ENCODE measurements at regions not wholly inside any gene's neighbourhood (a gene's known extent, or its start where the extent isn't known, plus 50 kb on each side); places are given as distances from the start of the nearest gene placed in this dataset.
A peak's percentile ranks its signal among the peaks of the same experiment; 100 is the strongest.
"Not testable (repeated sequence)": the region's sequence is repeated elsewhere in the genome, so short reads cannot be mapped to it uniquely, and the experiment has no call there.

- in situ Hi-C loops (cut with HindIII; ENCODE audit: low sequenced_read_pairs), result no loop called here
- TF ChIP-seq CTCF (IDR thresholded peaks at IDR 0.05; ENCODE audit: low read depth, low read length), result no peak
- no peak for DNase-seq (ENCODE audit: low read depth, low spot score)
- H3K4me3 ChIP-seq (ENCODE audit: low read depth, low read length), result no peak overlapping the region
These were observed 766.4 kb downstream of the FAM181B start for GRCh38 chr11:81967242-81967641.

GRCh38 chr11:81966340-81966739 lies 767.3 kb downstream of the FAM181B start:
- no peak for DNase-seq (ENCODE audit: low read depth, low spot score)

GRCh38 chr11:81963018-81963417 lies 770.6 kb downstream of the FAM181B start:
- peak; percentile 19 for TF ChIP-seq CTCF (IDR thresholded peaks at IDR 0.05; ENCODE audit: low read depth, low read length)
- H3K4me3 ChIP-seq (ENCODE audit: low read depth, low read length), result no peak overlapping the region
- in situ Hi-C loops (cut with HindIII; ENCODE audit: low sequenced_read_pairs), result no loop called here
- DNase-seq (ENCODE audit: low read depth, low spot score), result no peak

More at GRCh38 chr11:81966340-81966739, 767.3 kb downstream of the FAM181B start:
- no peak for TF ChIP-seq CTCF (IDR thresholded peaks at IDR 0.05; ENCODE audit: low read depth, low read length)
- in situ Hi-C loops (cut with HindIII; ENCODE audit: low sequenced_read_pairs), result no loop called here
- no peak overlapping the region for H3K4me3 ChIP-seq (ENCODE audit: low read depth, low read length)

GRCh38 chr11:81960443-81960842 lies 773.2 kb downstream of the FAM181B start:
- in situ Hi-C loops (cut with HindIII; ENCODE audit: low sequenced_read_pairs), result no loop called here

GRCh38 chr11:81959341-81959740 lies 774.3 kb downstream of the FAM181B start:
- TF ChIP-seq CTCF (IDR thresholded peaks at IDR 0.05; ENCODE audit: low read depth, low read length), result no peak
- in situ Hi-C loops (cut with HindIII; ENCODE audit: low sequenced_read_pairs), result no loop called here
- DNase-seq (ENCODE audit: low read depth, low spot score), result no peak
- H3K4me3 ChIP-seq (ENCODE audit: low read depth, low read length), result no peak overlapping the region

More at GRCh38 chr11:81960443-81960842, 773.2 kb downstream of the FAM181B start:
- no peak overlapping the region for H3K4me3 ChIP-seq (ENCODE audit: low read depth, low read length)
- TF ChIP-seq CTCF (IDR thresholded peaks at IDR 0.05; ENCODE audit: low read depth, low read length), result no peak
- DNase-seq (ENCODE audit: low read depth, low spot score), result no peak

- in situ Hi-C loops (cut with HindIII; ENCODE audit: low sequenced_read_pairs); H3K4me3 ChIP-seq (ENCODE audit: low read depth, low read length); DNase-seq (ENCODE audit: low read depth, low spot score): not testable (repeated sequence)
These were observed 779.4 kb downstream of the FAM181B start for GRCh38 chr11:81954301-81954700.

- no peak for TF ChIP-seq CTCF (IDR thresholded peaks at IDR 0.05; ENCODE audit: low read depth, low read length)
- H3K4me3 ChIP-seq (ENCODE audit: low read depth, low read length), result no peak overlapping the region
- no peak for DNase-seq (ENCODE audit: low read depth, low spot score)
- in situ Hi-C loops (cut with HindIII; ENCODE audit: low sequenced_read_pairs), result no loop called here
These were observed 786.8 kb downstream of the FAM181B start for GRCh38 chr11:81946831-81947230.
